Pancreas (tissue), 10 donors: ENCODE measurements at regions not wholly inside any gene's neighbourhood (a gene's known extent, or its start where the extent isn't known, plus 50 kb on each side); places are given as distances from the start of the nearest gene placed in this dataset.

Experiments used
- ATAC-seq, 4 donors: fragments of 200-7000 bp; cut with Tn5 transposase; one replicate each; pipeline versions ENCODE4 v1.8.0 to v1.9.1; 2020; ENCODE audit warnings: mild to moderate bottlenecking in 4 of 4, moderate library complexity in 4 of 4
- DNase-seq, 6 donors: peaks; one replicate each; pipeline ENCODE4 v3.0.0-alpha.2; 2020
- FAIRE-seq: peaks from 2 replicates; lab custom pipeline; 2012; peaks lifted over from hg19 to GRCh38; lab: Jason Lieb, UNC
- H3K27ac ChIP-seq, 4 donors: fragments of 200-600 bp; sonication (generic); 1 replicate in 3 of 4; 2 replicates in 1 of 4; pipeline versions ENCODE4 v1.5.0 to v1.8.0; 2020
- H3K27me3 ChIP-seq, 4 donors: fragments of 200-600 bp; one replicate each; pipeline ENCODE4 v1.8.0; 2021
- H3K36me3 ChIP-seq, 3 donors: fragments of 200-600 bp; sonication (generic) in 1 of 3; one replicate each; pipeline versions ENCODE4 v1.5.0 to v1.8.0; 2020 to 2021
- H3K4me1 ChIP-seq, 3 donors: fragments of 200-600 bp; one replicate each; pipeline ENCODE4 v1.8.0; 2021
- H3K4me3 ChIP-seq, 4 donors: fragments of 200-600 bp; sonication (generic) in 2 of 4; one replicate each; pipeline versions ENCODE4 v1.5.0 to v1.8.0; 2020 to 2021
- H3K9me3 ChIP-seq, 4 donors: fragments of 200-600 bp; one replicate each; pipeline ENCODE4 v1.8.0; 2021
- WGBS, 2 donors: extraction: QIAGEN DNeasy Blood & Tissue Kit; methylation state at CpG; one replicate each; pipeline ENCODE4 v1.1.7; 2013; 5-methylcytosine and 5-hydroxymethylcytosine counted together
- intact Hi-C, 3 donors: fragments of 100-400 bp; cut with DNase I; formaldehyde crosslinking; loops; one replicate each; pipeline versions ENCODE4 v1.11.1 to v1.14.2; 2022
- TF ChIP-seq, protein P1 (sequence below), 4 donors: fragments of 200-600 bp; sonication (generic) in 3 of 4; IDR thresholded peaks; one replicate each; pipeline versions ENCODE4 v1.5.0 to v1.8.0; 2021; ENCODE audit warnings: antibody characterized with exemption in 4 of 4
- donor health status: healthy with polysubstance abuse.
- donor health status: DM: no; HTN: no; CAD: no; lungs with moderate emphysema.
- donor health status: DM: no; HTN: no; CAD: no.
- donor health status: control.
- donor health status: control.
- donor health status: Bipolar disorder and iron deficiency.
- donor health status: DM: yes; HTN: yes; CAD: no.
- donor health status: DM: no; HTN: no; CAD: no.
- donor health status: DM: no; HTN: no; CAD: no.
- donor health status: DM: yes; HTN: yes; CAD: no.

DNA sequence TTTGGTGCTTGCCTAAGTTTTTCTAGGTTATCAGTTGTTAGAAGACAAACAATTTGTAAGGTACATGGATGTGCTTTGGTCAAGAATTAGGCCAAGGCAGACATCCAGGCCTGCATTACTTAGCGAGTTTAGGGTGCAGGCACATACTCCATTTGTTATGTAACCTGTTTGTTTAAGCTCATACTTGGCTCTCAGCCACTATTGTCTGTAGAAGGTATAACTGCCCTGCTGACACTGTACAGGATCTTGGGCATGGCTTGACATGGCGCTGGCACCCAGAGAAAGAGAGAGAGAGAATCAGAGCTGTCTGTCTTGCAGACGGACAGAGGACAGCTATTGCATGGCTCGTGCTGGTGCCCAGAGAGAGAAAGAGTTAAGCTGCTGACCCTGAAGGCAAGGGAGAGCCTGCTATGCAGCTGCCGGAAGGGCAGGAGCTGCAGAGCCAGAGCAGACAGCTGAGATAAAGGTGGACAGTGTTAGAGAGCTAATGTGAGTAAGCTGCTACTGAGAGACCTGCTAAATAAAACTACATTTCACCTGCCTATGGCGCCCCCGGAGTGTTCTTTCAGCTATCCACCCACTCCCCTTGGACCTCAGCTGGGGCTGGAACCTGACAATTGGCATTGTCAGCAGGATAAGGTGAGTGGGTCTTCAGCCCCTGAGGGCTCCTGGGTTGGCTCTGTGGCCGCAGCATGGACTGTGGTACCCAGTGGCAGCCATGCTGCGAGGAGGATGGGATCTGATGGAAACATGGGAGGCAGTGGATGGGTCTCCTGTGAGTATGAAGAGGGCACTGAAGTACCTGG lies 120.9 kb upstream of the TMEM106B start:
- H3K4me1 ChIP-seq = no peaks in the 10 kb centered on the region
- intact Hi-C loops = no loop called here
- no peak for FAIRE-seq
- H3K9me3 ChIP-seq = no peaks in the 10 kb centered on the region
- ATAC-seq = no peak
- peak in 1 of 6 donors; percentile 25 for DNase-seq
- no peak overlapping the region for H3K27ac ChIP-seq
- no peak overlapping the region for H3K4me3 ChIP-seq
- TF ChIP-seq, protein P1, sequence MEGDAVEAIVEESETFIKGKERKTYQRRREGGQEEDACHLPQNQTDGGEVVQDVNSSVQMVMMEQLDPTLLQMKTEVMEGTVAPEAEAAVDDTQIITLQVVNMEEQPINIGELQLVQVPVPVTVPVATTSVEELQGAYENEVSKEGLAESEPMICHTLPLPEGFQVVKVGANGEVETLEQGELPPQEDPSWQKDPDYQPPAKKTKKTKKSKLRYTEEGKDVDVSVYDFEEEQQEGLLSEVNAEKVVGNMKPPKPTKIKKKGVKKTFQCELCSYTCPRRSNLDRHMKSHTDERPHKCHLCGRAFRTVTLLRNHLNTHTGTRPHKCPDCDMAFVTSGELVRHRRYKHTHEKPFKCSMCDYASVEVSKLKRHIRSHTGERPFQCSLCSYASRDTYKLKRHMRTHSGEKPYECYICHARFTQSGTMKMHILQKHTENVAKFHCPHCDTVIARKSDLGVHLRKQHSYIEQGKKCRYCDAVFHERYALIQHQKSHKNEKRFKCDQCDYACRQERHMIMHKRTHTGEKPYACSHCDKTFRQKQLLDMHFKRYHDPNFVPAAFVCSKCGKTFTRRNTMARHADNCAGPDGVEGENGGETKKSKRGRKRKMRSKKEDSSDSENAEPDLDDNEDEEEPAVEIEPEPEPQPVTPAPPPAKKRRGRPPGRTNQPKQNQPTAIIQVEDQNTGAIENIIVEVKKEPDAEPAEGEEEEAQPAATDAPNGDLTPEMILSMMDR (IDR thresholded peaks at IDR 0.05) = no peak
- WGBS, 2 donors = 72 to 74% methylated on average over 9 of the region's 9 CpGs
- no peaks in the 10 kb centered on the region for H3K36me3 ChIP-seq
- no peaks in the 10 kb centered on the region for H3K27me3 ChIP-seq

DNA sequence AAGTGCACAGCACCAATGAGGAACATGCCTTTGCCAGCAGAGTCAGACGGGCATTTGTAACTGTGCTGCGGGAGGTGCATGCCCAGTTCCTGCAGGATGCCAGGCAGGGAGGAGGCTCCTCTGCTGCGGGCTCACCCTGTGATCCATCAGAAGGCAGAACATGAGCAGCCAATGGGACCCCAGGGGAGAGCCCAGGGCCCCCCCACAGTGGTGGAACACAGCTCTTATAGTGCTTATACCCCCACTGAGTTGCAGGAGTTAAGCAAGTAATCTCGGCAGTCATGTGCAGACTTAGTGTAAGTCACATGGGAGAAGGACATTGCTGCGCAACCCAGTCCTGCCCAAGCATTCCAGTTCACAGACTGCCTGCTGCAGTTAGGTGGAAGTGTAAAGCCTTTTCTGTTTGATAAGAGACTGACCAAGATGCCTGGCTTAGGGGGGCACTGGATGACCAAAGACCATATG lies 120.3 kb upstream of the TMEM106B start:
- 80 to 89% methylated on average over 5 of the region's 5 CpGs for WGBS, 2 donors
- peak in 1 of 6 donors; percentile 30 for DNase-seq
- no peaks in the 10 kb centered on the region for H3K27me3 ChIP-seq
- H3K36me3 ChIP-seq = no peaks in the 10 kb centered on the region
- H3K4me3 ChIP-seq = no peak overlapping the region
- no peak overlapping the region for H3K27ac ChIP-seq
- no peaks in the 10 kb centered on the region for H3K4me1 ChIP-seq
- no peak for ATAC-seq
- intact Hi-C loops = no loop called here
- TF ChIP-seq, protein P1 (IDR thresholded peaks at IDR 0.05) = no peak
- FAIRE-seq = no peak
- H3K9me3 ChIP-seq = no peaks in the 10 kb centered on the region

DNA sequence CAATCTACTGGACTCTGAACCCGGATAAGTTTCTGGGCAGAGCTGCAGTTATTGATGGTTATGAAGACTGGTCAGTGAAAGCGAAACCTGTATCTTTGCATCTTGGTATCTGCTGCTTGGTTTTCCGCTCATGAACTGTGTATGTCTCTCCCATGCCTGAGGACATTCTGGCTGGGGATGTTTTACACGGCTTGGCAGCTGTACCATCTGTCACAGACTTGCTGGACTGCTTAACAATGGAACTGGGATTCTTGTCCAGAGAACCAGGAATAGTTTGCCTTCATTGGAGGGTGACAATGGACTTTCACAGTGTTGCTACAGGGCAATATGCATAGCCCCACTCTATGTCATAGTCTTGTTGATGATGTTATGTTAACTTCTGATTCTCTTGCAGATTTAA lies 119.9 kb upstream of the TMEM106B start:
- no peak overlapping the region for H3K4me3 ChIP-seq
- WGBS, 2 donors = 79% methylated on average over 4 of the region's 4 CpGs
- FAIRE-seq (no peak), DNase-seq (no peak), ATAC-seq (no peak)
- H3K4me1 ChIP-seq = no peaks in the 10 kb centered on the region
- intact Hi-C loops = no loop called here
- no peak overlapping the region for H3K27ac ChIP-seq
- TF ChIP-seq, protein P1 (IDR thresholded peaks at IDR 0.05) = no peak
- no peaks in the 10 kb centered on the region for H3K9me3 ChIP-seq
- H3K27me3 ChIP-seq = no peaks in the 10 kb centered on the region
- H3K36me3 ChIP-seq = no peaks in the 10 kb centered on the region

DNA sequence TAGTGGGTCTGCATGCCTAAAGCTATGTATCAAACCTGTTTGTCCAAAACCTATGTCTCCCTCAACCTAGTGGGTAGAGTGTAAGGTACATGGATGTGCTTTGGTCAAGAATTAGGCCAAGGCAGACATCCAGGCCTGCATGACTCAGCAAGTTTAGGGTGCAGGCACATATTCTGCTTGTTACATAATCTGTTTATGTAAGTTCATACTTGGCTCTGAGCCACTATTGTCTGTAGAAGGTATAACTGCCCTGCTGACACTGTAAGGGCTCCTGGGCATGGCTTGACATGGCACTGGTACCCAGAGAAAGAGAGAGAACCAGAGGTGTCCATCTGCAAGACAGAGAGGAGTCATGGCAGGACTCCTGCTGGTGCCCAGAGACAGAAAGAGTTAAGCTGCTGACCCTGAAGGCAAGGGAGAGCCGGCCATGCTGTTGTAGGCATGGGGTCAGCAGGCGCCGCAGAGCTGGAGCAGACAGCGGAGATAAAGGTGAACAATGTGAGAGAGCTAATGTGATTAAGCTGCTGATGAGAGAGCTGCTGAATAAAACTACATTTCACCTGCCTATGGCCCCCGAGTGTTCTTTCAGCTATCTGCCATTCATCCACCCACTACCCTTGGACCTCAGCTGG lies 118.5 kb upstream of the TMEM106B start:
- Histone ChIP-seq H3K27ac (no peak overlapping the region), H3K4me3 (no peak overlapping the region), H3K9me3 (no peaks in the 10 kb centered on the region), H3K27me3 (no peaks in the 10 kb centered on the region), H3K4me1 (no peaks in the 10 kb centered on the region), H3K36me3 (no peaks in the 10 kb centered on the region)
- ATAC-seq = no peak
- no peak for FAIRE-seq
- no peak for DNase-seq
- TF ChIP-seq, protein P1 (IDR thresholded peaks at IDR 0.05) = no peak
- 88 to 89% methylated on average over 5 of the region's 5 CpGs for WGBS, 2 donors
- intact Hi-C loops = no loop called here

DNA sequence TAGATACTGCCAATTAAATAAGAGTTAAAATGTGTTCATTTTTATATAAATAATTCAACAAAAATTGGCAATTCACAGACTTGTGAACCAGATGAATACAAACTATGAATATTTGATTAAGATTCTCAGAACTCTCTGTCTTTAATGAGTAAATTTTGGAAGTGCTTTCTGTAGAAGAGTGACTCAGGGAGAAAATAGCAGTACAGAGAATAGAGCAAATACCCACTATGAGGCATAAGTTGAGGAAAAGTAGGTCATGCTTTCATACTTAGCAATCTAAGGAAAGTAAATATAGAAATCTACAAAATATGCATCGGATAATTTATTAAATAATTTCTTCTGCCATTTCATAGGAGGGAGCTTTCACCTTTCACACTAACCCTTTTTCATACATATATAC lies 117.7 kb upstream of the TMEM106B start:
- Histone ChIP-seq H3K27ac (no peak overlapping the region), H3K4me3 (no peak overlapping the region), H3K27me3 (no peaks in the 10 kb centered on the region), H3K9me3 (no peaks in the 10 kb centered on the region), H3K4me1 (no peaks in the 10 kb centered on the region), H3K36me3 (no peaks in the 10 kb centered on the region)
- DNase-seq (no peak), FAIRE-seq (peak; percentile 9), ATAC-seq (no peak)
- intact Hi-C loops = no loop called here
- whole genome bisulfite sequencing, 2 donors = 88 to 91% methylated on average over 1 of the region's 1 CpG
- TF ChIP-seq, protein P1 (IDR thresholded peaks at IDR 0.05) = no peak
